ENCODE measurements at regions not wholly inside any gene's neighbourhood (a gene's known extent, or its start where the extent isn't known, plus 50 kb on each side); places are given as distances from the start of the nearest gene placed in this dataset.
"Not testable (repeated sequence)": the region's sequence is repeated elsewhere in the genome, so short reads cannot be mapped to it uniquely, and the experiment has no call there.

DNA sequence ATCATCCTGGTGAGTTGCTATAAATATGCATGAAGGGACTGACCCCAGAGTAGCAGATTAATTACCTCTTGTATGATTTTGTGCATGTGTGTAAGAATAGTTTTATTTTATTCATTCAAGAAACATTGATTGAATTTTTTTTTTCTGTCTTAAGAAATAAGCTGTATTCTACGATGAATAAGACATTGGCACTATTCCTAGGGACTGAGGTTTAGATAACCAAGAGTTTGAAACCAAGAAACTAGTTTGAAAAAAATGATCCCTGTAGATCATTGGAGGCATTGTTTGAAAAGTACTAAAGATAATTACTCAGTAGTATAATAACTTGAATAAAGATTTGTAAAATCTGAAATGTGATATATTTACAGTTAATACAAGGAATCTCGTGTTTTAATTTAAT, 1086.9 kb downstream of the PCDH7 start:
- Mint-ChIP-seq H3K27ac (no peak overlapping the region), H3K4me3 (no peak overlapping the region), H3K9me3 (peaks cover 4% of the 10 kb centered on the region), H3K36me3 (ENCODE audit: low read depth) (no peaks in the 10 kb centered on the region), H3K4me1 (no peaks in the 10 kb centered on the region), H3K27me3 (no peaks in the 10 kb centered on the region)
- no peak for DNase-seq
- ChIA-PET CTCF (no interaction called here), POLR2A (no interaction called here)
- TF ChIP-seq, protein P1, sequence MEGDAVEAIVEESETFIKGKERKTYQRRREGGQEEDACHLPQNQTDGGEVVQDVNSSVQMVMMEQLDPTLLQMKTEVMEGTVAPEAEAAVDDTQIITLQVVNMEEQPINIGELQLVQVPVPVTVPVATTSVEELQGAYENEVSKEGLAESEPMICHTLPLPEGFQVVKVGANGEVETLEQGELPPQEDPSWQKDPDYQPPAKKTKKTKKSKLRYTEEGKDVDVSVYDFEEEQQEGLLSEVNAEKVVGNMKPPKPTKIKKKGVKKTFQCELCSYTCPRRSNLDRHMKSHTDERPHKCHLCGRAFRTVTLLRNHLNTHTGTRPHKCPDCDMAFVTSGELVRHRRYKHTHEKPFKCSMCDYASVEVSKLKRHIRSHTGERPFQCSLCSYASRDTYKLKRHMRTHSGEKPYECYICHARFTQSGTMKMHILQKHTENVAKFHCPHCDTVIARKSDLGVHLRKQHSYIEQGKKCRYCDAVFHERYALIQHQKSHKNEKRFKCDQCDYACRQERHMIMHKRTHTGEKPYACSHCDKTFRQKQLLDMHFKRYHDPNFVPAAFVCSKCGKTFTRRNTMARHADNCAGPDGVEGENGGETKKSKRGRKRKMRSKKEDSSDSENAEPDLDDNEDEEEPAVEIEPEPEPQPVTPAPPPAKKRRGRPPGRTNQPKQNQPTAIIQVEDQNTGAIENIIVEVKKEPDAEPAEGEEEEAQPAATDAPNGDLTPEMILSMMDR (IDR thresholded peaks at IDR 0.05), result no peak
- no peak for ATAC-seq (ENCODE audit: low read depth)
- intact Hi-C loops (cut with micrococcal nuclease), result no loop called here

DNA sequence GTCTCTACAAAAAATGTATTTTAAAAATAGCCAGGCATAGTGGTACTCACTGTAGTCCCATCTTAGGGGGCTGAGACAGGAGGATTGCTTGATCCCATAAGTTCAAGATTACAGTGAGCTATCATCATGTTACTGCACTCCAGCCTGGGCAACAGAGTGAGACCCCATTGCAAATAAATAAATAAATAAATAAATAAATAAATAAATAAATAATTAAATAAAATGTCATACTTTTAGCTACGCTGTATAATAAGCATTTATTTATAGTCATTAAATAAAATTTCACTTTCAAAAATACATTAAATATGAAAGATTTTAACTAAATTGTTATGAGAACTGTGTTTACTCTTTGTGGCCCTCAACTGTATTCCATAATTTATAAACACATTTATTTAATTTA, 1124.2 kb downstream of the PCDH7 start:
- POLR2A ChIA-PET, result no interaction called here
- CTCF ChIA-PET, result no interaction called here
- no peaks in the 10 kb centered on the region for H3K36me3 Mint-ChIP-seq (ENCODE audit: low read depth)
- no peak for ATAC-seq (ENCODE audit: low read depth)
- peaks cover 12% of the 10 kb centered on the region for H3K9me3 Mint-ChIP-seq
- H3K27me3 Mint-ChIP-seq, result no peaks in the 10 kb centered on the region
- no peak overlapping the region for H3K27ac Mint-ChIP-seq
- no peak overlapping the region for H3K4me3 Mint-ChIP-seq
- no peaks in the 10 kb centered on the region for H3K4me1 Mint-ChIP-seq
- intact Hi-C loops (cut with micrococcal nuclease), result no loop called here
- DNase-seq, result no peak
- TF ChIP-seq, protein P1 (IDR thresholded peaks at IDR 0.05), result no peak

- ChIA-PET POLR2A (no interaction called here), CTCF (no interaction called here)
- no peak overlapping the region for H3K27ac Mint-ChIP-seq
- TF ChIP-seq, protein P1 (IDR thresholded peaks at IDR 0.05), result no peak
- intact Hi-C loops (cut with micrococcal nuclease), result no loop called here
- DNase-seq (no peak), ATAC-seq (ENCODE audit: low read depth) (no peak)
- no peak overlapping the region for H3K4me3 Mint-ChIP-seq
- no peaks in the 10 kb centered on the region for H3K27me3 Mint-ChIP-seq
- peaks cover 3% of the 10 kb centered on the region for H3K9me3 Mint-ChIP-seq
- H3K36me3 Mint-ChIP-seq (ENCODE audit: low read depth), result no peaks in the 10 kb centered on the region
- H3K4me1 Mint-ChIP-seq, result no peaks in the 10 kb centered on the region
Observed at GRCh38 chr4:31851946-31852345, 1131.8 kb downstream of the PCDH7 start.

DNA sequence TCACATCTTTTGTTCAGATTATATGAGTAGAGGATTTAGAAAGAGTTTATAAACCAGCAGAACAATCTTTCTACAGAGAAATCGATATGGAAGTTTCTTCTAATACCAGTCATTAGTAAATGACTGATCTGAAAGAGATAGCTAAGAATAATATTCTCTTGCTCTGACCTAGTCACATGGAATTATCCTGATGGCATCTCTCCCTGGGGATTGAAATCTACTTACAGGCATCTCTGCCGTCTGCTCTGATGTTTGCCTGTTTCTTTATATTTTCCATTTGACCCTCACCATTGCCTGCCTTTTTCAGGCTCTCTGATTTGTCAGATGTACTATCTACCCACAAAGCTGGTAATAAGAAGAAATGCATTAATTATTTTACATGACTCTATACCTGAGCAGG, 1157.3 kb downstream of the PCDH7 start:
- H3K36me3 Mint-ChIP-seq (ENCODE audit: low read depth), result no peaks in the 10 kb centered on the region
- DNase-seq, result no peak
- intact Hi-C loops (cut with micrococcal nuclease), result no loop called here
- CTCF ChIA-PET, result no interaction called here
- POLR2A ChIA-PET, result no interaction called here
- TF ChIP-seq, protein P1 (IDR thresholded peaks at IDR 0.05), result no peak
- H3K4me3 Mint-ChIP-seq, result no peak overlapping the region
- no peaks in the 10 kb centered on the region for H3K27me3 Mint-ChIP-seq
- H3K27ac Mint-ChIP-seq, result no peak overlapping the region
- H3K9me3 Mint-ChIP-seq, result no peaks in the 10 kb centered on the region
- no peaks in the 10 kb centered on the region for H3K4me1 Mint-ChIP-seq
- ATAC-seq (ENCODE audit: low read depth), result no peak

- H3K4me1 Mint-ChIP-seq; H3K36me3 Mint-ChIP-seq (ENCODE audit: low read depth); H3K27me3 Mint-ChIP-seq; CTCF ChIA-PET; H3K4me3 Mint-ChIP-seq; H3K9me3 Mint-ChIP-seq; POLR2A ChIA-PET; H3K27ac Mint-ChIP-seq; DNase-seq; intact Hi-C loops (cut with micrococcal nuclease); ATAC-seq (ENCODE audit: low read depth): not testable (repeated sequence)
Observed at GRCh38 chr4:31880837-31881236, 1160.7 kb downstream of the PCDH7 start.

- H3K4me3 Mint-ChIP-seq, result no peak overlapping the region
- intact Hi-C loops (cut with micrococcal nuclease), result no loop called here
- DNase-seq (no peak), ATAC-seq (ENCODE audit: low read depth) (no peak)
- no peak overlapping the region for H3K27ac Mint-ChIP-seq
- no peaks in the 10 kb centered on the region for H3K27me3 Mint-ChIP-seq
- peaks cover 4% of the 10 kb centered on the region for H3K9me3 Mint-ChIP-seq
- H3K4me1 Mint-ChIP-seq, result no peaks in the 10 kb centered on the region
- ChIA-PET POLR2A (no interaction called here), CTCF (no interaction called here)
- TF ChIP-seq, protein P1 (IDR thresholded peaks at IDR 0.05), result no peak
- no peaks in the 10 kb centered on the region for H3K36me3 Mint-ChIP-seq (ENCODE audit: low read depth)
Observed at GRCh38 chr4:31896349-31896748, 1176.2 kb downstream of the PCDH7 start.

Measured in activated B cell treated with CpG ODN at 0.5 μM for 24 hours (primary cell).